Islet of Langerhans (tissue), 1 donor: ENCODE measurements at regions not wholly inside any gene's neighbourhood (a gene's known extent, or its start where the extent isn't known, plus 50 kb on each side); places are given as distances from the start of the nearest gene placed in this dataset.
"Not testable (repeated sequence)": the region's sequence is repeated elsewhere in the genome, so short reads cannot be mapped to it uniquely, and the experiment has no call there.

Experiments
- FAIRE-seq: peaks from one replicate; lab custom pipeline; 2011; peaks lifted over from hg19 to GRCh38; lab: Jason Lieb, UNC

DNA sequence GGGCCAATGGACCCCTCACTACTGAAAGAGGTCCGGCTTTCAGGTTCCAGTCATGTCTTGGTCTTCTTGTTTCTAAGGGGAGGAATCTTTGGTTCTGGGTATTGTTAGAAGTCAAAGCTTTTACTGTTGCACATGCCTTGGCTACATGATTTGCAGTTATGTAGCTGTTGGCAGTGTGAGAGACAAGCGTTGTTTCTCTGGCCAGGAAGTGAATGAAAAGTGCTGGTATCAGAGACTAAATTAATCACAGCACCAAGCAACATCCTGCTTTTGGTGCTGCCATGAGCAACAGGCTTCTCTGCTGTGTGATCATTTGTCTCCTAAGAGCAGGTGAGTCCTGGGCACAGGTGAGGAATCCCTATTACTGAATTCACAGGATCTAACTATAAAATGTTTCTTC, 100.1 kb upstream of the PRSS3 start:
- no peak for FAIRE-seq

DNA sequence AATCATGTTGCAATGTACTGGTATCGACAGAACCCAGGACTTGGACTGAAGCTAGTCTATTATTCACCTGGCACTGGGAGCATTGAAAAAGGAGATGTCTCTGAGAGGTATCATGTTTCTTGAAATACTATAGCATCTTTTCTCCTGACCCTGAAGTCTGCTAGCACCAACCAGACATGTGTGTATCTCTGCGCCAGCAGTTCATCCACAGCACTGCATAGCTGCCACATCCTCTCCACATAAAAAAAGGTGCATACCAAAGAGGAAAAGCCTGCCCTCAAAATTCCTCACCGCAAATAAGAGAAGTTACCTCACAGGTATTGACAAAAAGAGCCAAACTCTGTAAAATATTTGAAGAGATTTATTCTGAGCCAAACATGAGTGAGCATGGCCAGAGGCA, 99.5 kb upstream of the PRSS3 start:
- no peak for FAIRE-seq

DNA sequence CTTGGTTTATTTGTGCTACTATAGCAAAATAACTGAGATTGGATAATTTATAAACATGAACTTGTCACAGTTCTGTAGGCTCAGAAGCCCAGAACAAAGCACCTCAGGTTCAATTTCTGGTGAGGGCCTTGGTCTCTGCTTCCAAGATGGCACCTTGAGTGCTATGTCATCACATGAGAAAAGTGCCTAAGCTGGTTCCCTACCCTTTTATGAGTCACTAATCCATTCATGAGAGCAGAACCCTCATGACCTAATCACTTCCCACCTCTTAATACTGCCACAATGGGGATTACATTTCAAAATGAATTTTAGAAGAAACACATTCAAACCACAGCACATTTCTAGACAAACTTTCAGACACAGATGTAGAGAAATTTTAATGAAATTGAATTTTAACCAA, 98.2 kb upstream of the PRSS3 start:
- no peak for FAIRE-seq

DNA sequence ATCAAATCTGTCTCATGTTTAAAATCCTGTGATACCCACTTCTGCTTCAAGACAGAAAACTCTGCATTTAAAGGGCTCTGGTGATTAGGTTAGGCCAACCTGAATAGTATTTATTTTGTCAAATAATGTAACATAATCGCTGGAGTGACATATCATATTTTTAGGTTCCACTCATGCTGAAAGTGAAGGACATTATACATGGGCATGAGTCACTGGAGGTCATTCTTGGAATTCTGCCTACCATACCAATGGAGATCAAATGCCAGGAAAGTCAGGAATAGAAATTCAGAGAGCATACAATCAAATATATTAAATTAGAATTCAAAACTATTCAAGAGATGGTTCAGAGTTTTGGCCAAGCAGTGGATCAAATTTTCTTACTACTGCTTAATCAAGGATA, 97.1 kb upstream of the PRSS3 start:
- FAIRE-seq, result no peak

DNA sequence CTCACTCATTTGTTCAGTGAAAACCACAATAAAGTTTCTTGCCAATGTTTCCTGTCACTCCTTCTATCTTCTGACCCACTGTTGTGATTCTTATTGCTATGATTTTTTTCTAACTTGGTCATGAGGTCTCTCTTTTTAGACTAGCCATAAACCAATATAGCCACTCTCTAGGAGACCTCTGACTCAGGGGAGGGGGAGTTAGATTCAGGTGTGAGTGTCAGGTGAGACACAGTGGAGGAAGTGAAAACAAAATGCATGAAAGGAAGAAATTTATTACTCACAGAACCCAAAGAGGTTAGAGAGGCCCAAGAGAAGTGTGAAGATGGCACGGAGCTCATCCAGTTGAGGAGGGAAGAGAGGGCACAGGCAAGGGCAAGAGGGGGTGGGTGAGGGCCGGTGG, 94.4 kb upstream of the PRSS3 start:
- FAIRE-seq, result not testable (repeated sequence)

DNA sequence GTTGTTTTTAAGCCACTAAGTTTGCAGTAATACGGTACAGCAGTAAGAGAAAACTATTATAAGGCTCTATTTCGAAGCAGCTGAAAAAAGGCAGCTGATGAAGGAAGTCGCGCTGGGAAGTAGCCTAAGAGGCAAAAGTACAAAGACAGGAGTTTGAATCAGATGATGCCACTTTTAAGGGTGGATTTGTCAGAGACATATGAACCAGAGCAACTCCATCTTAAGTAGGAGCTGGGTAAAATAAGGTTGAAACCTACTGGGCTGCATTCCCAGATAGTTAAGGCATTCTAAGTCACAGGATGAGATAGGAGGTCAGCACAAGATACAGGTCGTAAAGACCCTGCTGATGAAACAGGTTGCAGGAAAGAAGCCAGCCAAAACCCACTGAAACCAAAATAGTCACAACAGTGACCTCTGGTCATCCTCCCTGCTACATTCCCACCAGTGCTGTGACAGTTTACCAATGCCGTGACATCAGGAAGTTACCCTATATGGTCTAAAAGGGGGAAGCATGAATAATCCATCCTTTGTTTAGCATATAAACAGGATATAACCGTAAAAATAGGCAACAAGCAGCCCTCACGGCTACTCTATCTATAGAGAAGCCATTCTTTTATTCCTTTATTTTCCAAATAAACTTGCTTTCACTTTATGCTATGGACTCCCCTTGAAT, 91.8 kb upstream of the PRSS3 start:
- no peak for FAIRE-seq

DNA sequence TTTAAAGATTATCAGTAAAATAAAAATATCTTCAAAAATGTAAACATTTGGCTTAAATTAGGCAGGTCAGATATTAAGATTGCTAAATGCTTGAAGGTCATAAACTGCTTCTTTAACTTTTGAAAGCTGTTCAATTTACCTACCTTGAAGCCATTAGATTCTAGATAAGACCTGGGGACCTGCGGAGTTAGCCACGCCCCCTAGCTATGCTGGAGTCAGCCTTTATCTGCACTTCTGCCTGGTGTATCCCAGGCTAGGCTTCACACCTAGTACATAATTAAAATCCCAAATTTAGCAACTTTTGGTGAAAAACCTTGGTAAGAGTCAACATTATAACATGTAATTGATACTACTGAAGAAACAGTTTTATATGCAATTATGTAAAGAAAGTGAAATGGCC, 89.9 kb upstream of the PRSS3 start:
- FAIRE-seq, result not testable (repeated sequence)

DNA sequence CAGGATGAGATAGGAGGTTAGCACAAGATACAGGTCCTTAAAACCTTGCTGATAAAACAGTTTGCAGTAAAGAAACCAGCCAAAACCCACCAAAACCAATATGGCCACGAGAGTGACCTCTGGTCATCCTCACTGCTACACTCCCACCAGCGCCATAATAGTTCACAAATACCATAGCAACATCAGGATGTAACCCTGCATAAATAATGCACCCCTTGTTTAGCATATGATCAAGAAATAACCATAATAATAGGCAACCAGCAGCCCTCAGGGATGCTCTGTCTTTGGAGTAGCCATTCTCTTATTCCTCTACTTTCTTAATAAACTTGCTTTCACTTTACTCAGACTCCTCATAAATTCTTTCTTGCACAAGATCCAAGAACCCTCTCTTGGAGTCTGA, 86.9 kb upstream of the PRSS3 start:
- no peak for FAIRE-seq

DNA sequence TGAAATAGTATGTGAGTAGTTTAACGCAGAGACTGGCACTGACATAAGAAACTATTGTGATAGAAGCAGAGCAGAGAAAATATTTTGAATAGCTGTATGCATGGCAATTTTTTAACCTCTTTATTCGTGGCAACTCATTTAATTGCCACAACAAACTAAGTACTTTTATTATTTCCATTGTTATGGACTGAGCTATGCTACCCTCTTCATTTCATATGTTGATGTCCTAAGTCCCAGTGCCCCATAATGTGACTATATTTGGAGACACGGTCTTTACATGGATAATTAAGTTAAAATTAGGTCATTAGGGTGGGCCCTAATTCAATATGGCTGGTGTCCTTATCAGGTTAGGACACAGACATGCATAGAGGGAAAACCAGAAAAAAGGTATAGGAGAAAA, 86.1 kb upstream of the PRSS3 start:
- no peak for FAIRE-seq

DNA sequence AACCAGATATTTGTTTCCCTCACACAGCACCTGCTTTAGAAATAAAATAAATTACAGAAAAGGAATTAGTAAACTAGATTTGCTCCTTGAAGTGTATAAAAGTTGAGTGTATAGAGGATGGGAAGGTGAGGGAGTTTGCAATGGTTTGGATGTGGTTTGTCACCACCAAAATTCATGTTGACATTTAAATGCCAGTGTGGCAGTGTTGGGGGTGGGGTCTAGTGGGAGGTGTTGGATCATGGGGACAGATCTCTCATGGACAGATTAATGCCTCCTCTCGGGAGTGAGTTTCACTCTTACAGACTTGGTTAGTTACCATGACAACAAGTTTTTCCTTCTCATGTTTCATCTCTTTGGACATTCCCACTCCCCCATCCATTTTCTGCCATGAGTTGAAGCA, 83.9 kb upstream of the PRSS3 start:
- FAIRE-seq, result not testable (repeated sequence)

DNA sequence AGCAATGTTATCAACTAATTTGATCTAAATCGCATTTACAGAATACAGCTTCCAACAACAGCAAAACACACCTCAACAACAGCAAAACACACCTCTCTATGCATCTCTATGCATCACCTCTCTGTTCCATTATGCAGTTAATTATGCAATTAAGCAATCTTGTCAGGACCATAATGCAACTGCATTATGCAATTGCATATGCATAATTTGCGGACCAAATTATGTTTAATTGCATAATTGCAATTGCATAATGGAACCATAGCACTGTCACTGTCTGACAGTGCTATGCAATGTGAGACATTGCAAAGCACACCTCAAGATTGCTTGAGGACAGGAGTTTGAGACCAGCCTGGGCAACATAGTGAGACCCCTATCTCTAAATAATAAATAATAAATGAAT, 80.4 kb upstream of the PRSS3 start:
- no peak for FAIRE-seq

DNA sequence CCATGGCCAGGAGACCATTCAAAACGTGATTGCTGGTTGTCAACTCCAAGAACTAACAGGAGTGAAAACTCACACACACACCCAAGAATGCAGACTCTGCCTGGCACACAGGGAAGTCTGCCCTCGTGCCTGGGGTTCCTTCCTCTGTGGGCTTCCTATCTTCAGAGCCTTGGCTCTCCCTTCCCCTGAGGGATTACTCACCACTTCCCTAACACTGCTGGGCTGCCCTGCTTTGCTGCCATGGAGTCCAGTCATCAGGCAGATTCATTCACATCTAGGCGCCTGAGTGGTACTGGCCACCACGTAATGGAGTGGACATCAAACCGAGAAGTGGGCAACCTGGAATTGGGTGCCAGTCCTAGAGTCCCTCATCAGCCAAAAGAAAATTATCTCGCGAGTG, 76.4 kb upstream of the PRSS3 start:
- no peak for FAIRE-seq

DNA sequence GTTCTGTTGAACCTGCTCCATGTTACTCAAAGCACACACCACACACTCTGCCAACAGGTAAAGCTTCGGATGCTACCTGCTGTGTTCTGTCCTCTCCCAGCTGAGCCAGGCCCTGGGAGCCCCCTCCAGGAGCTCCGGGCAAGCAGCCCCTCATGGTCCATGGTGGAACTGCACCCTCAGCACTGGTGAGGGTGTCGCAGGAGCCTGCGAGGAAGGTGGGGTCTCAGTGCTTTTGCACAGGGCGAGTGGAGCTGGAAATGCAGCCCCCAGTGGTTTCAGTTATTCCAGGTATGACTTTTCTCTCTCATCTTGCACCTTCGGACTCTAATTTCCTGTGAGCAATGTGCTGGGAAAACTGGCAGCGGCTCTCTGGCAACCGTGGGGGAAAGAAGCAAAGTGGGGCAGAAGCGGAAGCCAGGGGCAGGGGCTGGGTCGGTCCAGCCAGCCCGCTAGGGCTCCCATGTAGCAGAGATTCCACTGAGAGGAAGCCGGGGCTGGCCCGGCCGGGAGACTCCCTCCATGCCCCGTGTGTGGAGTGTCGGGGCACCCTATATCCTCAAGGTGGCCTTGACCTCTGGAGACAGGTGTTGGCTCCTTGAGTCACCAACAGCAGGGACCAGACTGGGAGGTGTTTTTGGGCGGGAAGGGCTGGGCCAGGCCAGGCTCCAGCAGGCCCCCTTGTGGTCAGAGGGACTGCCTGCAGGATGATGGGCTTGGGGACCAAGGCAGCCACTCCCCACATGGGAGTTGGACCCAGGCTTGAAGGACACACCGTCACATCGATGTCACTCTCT, 75.6 kb upstream of the PRSS3 start:
- FAIRE-seq, result no peak

DNA sequence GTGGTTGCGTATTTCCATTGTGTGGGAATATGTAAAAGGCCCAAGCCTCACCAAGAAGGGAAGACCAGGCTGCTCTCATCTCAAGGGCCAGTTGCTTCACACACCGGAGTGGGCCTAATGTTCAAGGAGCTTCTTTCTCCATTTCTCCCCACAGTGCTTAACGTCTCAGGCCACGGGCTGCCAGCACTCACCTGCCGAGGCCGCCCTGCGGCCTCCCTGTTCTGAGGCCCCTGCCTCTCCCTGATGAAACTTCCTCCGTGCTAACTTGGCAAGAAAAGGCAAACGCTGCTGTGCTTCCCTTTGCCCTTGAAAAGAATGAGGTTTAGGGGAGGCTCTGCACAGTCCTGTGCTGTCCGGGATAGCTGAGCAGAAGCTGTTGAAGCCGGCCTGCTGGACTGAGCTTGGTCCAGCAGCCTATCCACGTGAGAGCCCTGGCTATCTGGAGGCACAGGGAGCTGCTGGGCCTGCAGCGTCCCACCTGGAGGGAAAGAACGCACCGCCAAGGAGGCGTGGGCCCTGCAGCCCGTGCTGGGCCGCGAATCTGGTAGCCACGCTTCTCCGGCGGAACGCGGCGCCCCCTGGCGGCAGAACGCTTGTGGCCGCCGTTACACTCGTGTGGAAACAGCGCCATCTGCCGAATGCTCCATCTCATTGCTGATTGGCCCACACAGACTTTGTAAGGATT, 73.5 kb upstream of the PRSS3 start:
- FAIRE-seq, result no peak

DNA sequence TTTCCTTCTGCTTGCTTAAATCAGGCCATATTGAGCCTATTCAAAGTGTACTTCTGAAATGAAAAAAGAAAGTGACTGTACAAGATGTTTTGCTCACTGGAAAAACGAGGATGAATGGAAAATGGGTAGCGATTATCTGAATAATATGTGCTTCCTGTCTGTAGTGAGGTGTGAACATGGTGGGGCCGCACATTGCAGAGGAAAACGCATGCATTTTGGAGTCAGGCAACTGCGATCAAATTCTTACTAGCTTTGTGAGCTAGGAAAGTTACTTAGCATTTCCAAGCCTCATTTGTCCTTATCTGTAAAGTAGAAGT, 73.0 kb upstream of the PRSS3 start:
- FAIRE-seq, result peak; percentile 76

DNA sequence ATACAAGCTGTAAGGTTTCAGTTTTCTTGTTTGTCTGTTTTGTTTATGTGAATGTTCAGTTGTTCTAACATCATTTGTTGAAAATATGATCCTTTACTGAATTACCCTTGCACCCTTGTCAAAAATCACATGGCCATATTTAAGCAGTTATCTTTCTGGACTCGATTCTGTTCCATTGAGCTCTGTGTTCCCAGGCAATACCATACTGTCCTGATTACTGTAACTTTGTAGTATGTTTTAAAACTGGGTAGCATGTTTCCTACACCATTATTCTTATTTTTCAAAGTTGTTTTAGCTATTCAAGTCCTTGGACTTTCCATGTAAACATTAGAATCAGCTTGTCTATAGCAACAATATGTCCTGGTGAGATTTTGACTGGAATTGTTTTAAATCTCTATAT, 66.7 kb upstream of the PRSS3 start:
- FAIRE-seq, result no peak

DNA sequence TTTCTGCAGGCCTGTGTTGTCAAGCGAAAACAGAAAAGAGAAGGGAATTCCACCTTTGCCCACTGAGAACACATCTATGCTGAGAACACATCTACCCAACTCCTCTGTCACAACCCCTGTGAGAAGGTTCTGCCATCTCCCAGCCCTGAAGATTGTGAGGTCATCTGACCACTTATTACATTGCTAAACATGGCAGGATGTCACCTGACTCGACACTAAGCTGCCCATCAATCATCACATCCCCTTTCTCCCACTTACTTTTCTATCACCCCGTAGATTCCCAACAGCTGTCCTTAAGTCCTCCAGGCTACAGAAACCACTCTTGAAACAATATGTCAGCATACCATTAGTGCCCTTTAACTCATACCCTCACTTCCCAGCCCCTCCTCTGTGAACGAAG, 64.2 kb upstream of the PRSS3 start:
- FAIRE-seq, result no peak

DNA sequence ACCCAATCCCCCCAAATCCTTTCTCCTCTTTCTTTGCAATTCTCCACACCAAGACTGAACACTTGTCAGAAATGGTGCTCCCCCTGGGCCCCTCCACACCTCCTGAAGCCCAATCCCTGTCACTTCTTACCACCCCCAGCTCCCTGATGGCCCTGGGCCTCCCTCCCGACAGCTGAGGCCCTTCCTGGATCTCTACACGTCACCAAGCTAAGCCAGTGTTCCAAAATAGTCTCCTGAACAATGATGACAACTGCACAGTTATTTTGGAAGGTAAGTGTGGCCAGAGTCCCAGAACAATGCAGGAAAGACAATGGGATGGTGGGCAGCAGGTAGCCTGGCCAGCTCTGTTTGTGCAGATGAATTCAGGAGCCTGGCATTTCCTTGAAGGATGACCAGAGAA, 63.7 kb upstream of the PRSS3 start:
- FAIRE-seq, result no peak

DNA sequence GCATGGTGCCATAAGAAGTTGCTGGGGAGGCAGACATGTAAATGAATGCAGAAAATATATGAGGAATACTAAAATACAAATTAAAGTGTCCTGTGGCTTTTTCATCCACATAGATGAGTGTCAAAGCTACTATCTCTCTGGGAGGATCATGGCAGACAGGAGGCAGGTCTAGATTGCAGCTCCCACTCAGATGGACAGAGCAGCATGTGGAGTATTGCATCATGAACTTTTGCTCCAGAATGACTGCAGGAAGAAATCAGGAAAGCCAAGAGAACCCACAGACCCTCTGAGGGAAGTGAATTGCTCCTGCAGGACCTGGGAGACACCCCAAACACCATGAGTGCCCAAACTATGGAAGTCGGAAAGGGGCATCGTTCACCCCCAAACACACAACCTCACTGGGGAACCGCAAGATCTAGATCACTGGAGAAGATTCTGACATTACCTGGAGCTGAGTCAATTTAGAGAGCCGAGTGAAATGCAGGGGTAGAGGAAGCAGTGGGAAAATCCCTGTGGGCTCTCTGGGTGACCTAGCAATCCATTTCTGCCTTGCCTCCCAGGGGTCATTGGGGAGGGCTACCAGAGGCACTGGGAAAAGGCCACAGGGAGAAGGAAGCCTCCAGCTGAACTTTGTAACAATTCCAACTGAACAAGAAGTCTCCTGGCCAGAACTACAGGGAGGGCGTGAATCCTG, 61.0 kb upstream of the PRSS3 start:
- not testable (repeated sequence) for FAIRE-seq

DNA sequence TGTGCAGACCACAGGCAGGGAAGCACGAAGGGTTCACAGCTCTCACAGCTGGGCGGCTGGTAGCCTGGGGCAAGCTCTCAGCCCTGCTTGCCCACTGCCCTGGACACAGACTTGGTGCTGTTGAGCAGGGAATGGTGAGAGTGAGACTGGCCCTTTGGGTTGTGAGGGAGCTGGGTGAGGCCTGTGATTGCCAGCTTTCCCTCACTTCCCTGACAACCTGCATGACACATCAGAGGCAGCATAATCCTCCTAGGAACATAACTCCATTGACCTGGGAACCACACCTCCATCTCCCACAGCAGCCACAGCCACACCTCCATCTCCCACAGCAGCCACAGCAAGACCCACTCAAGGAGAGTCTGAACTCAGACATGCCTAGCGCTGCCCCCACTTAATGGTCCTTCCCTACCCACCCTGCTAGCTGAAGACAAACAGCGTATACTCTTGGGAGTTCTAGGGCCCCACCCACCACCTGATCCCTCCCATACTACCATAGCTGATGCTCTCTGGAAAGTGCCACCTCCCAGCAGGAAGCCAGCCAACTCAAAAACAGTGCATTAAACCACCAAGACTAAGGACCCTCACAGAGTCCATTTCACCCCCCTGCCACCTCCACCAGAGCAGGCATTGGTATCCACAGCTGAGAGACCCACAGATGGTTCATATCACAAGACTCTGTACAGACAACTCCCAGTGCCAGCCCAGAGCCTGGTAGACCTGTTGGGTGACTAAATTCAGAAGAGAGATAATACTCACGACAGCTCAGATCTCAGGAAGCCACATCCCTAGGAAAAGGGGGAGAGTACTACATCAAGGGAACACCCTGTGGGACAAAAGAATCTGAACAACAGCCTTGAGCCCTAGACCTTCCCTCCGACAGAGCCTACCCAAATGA, 60.2 kb upstream of the PRSS3 start:
- FAIRE-seq, result not testable (repeated sequence)

DNA sequence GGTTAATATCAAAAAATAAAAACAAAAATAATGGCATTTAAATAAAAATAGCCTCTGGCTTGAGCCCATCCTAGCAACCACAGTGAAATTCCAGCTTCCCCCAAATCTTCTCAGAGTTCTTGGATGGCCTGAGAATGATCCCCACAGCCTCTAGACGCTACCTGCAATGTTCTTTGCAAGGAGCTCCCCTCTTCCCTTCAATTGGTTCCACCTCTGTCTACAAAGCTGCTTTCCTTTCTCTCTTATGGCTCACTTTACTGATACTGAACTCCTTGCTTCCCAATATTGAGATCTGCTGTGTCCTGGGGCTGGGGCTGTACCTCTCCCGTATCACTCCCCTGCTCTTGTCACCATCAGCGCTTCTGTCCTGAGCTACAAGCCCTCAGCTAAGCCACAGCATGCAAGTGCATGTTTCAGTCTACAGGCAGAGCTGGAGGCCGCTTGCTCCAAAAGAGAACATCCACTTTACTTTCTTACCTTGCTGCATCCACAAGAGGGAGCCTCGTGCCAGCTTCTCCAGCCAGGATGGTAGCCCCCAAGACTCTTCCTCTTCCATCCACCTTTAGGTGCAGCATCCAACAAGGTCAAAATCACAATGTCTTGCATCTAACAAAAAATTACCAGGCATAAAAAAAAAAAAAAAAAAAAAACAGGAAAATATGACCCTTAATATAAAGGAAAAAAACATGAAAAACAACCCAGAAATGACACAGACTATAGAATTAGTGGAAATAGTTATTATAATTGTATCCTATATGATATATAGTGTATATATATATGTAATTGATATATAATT, 57.4 kb upstream of the PRSS3 start:
- peak; percentile 38 for FAIRE-seq
